SU-DHL-6 (cell line): ENCODE measurements at regions not wholly inside any gene's neighbourhood (a gene's known extent, or its start where the extent isn't known, plus 50 kb on each side); places are given as distances from the start of the nearest gene placed in this dataset.

Experiments
- H2AFZ ChIP-seq: fragments of 200-600 bp; sonication (generic); 2 replicates; pipeline ENCODE4 v1.6.1; 2014; ENCODE audit warnings: low read depth, mild to moderate bottlenecking, moderate library complexity, mixed read lengths, antibody characterized with exemption, low read length; ENCODE audit not compliant: severe bottlenecking
- H3F3A ChIP-seq: fragments of 200-600 bp; shearing (Covaris generic); 2 replicates; pipeline ENCODE4 v1.6.0; 2016; ENCODE audit warnings: antibody characterized with exemption, mild to moderate bottlenecking; ENCODE audit not compliant: insufficient read depth
- H3K27ac ChIP-seq: fragments of 200-600 bp; sonication (generic); 2 replicates; pipeline ENCODE4 v1.5.1; 2016; ENCODE audit warnings: low read depth, mild to moderate bottlenecking, low read length, moderate library complexity, mixed read lengths
- H3K27me3 ChIP-seq: fragments of 200-600 bp; sonication (generic), shearing (Covaris generic); 2 replicates; pipeline ENCODE4 v1.6.0; 2014; ENCODE audit warnings: mild to moderate bottlenecking, low read length
- H3K36me3 ChIP-seq: fragments of 200-600 bp; sonication (generic); 2 replicates; pipeline ENCODE4 v1.6.1; 2014; ENCODE audit warnings: mild to moderate bottlenecking, low read length, mixed read lengths
- H3K4me2 ChIP-seq: fragments of 300-600, 200-600 bp; shearing (Covaris generic), sonication (generic); 2 replicates; pipeline ENCODE4 v1.6.0; 2014; ENCODE audit warnings: low read length, low read depth, mild to moderate bottlenecking; ENCODE audit not compliant: poor library complexity, severe bottlenecking
- H3K4me3 ChIP-seq: fragments of 200-600 bp; sonication (generic); 2 replicates; pipeline ENCODE4 v1.5.1; 2014; ENCODE audit warnings: antibody characterized with exemption, low read length, mild to moderate bottlenecking, mixed read lengths; ENCODE audit not compliant: insufficient read depth, poor library complexity, severe bottlenecking
- H3K79me2 ChIP-seq: fragments of 200-600 bp; sonication (generic); 2 replicates; pipeline ENCODE4 v1.6.1; 2014; ENCODE audit warnings: mild to moderate bottlenecking, low read length, moderate library complexity; ENCODE audit not compliant: insufficient read depth
- H3K9ac ChIP-seq: fragments of 200-600 bp; sonication (generic); 2 replicates; pipeline ENCODE4 v1.7.0; 2014; ENCODE audit warnings: mild to moderate bottlenecking, low read length
- H3K9me2 ChIP-seq: fragments of 200-600 bp; sonication (generic); replicated peaks from 2 replicates; pipeline ENCODE4 v1.6.1; 2014; ENCODE audit warnings: low read length; ENCODE audit not compliant: insufficient read depth
- H3K9me3 ChIP-seq: fragments of 200-600 bp; sonication (generic); 2 replicates; pipeline ENCODE4 v1.6.1; 2014; ENCODE audit warnings: low read length, mixed read lengths; ENCODE audit not compliant: insufficient read depth
- H4K20me1 ChIP-seq: fragments of 200-600 bp; sonication (generic); 2 replicates; pipeline ENCODE4 v1.6.1; 2014; ENCODE audit warnings: low read depth, mild to moderate bottlenecking, antibody characterized with exemption, low read length, moderate library complexity, mixed read lengths
- CTCF ChIP-seq: fragments of 200-600 bp; sonication (generic); IDR thresholded peaks from one replicate; pipeline ENCODE4 v1.5.1; 2017; ENCODE audit warnings: antibody characterized with exemption, mild to moderate bottlenecking, low read length, moderate library complexity; ENCODE audit not compliant: insufficient read depth, poor library complexity, severe bottlenecking
- EZH2phosphoT487 ChIP-seq: fragments of 200-600 bp; sonication (generic), shearing (Covaris generic); conservative IDR thresholded peaks from 2 replicates; pipeline ENCODE4 v1.6.1; 2018; ENCODE audit warnings: mild to moderate bottlenecking, antibody characterized with exemption, low read length, moderate library complexity, mixed read lengths

- Histone ChIP-seq H3K9me2 (no peaks in the 10 kb centered on the region), H3K4me2 (no peak overlapping the region), H4K20me1 (no peaks in the 10 kb centered on the region), H3K27me3 (no peaks in the 10 kb centered on the region), H3K79me2 (no peaks in the 10 kb centered on the region), H3K9ac (no peak overlapping the region), H3K36me3 (no peaks in the 10 kb centered on the region), H3K9me3 (no peaks in the 10 kb centered on the region), H2AFZ (no peak overlapping the region), H3F3A (no peaks in the 10 kb centered on the region), H3K27ac (no peak overlapping the region), H3K4me3 (no peak overlapping the region)
- TF ChIP-seq CTCF = no peak
- TF ChIP-seq EZH2phosphoT487 = no peak
These were observed 67.8 kb upstream of the PPP2R3A start for GRCh38 chr3:135897715-135898114.

GRCh38 chr3:135898774-135899173 lies 66.8 kb upstream of the PPP2R3A start:
- Histone ChIP-seq H3K79me2 (no peaks in the 10 kb centered on the region), H3F3A (no peaks in the 10 kb centered on the region), H2AFZ (no peak overlapping the region), H3K4me2 (no peak overlapping the region), H3K27me3 (no peaks in the 10 kb centered on the region), H3K9me2 (no peaks in the 10 kb centered on the region), H3K9ac (no peak overlapping the region), H4K20me1 (no peaks in the 10 kb centered on the region), H3K4me3 (no peak overlapping the region), H3K36me3 (no peaks in the 10 kb centered on the region), H3K9me3 (no peaks in the 10 kb centered on the region), H3K27ac (no peak overlapping the region)
- TF ChIP-seq CTCF (no peak), EZH2phosphoT487 (no peak)

- Histone ChIP-seq H3K79me2 (no peaks in the 10 kb centered on the region), H4K20me1 (no peaks in the 10 kb centered on the region), H3K4me3 (no peak overlapping the region), H3F3A (no peaks in the 10 kb centered on the region), H3K27me3 (no peaks in the 10 kb centered on the region), H3K9me2 (no peaks in the 10 kb centered on the region), H3K36me3 (no peaks in the 10 kb centered on the region), H2AFZ (no peak overlapping the region), H3K27ac (no peak overlapping the region), H3K9me3 (no peaks in the 10 kb centered on the region), H3K4me2 (no peak overlapping the region), H3K9ac (no peak overlapping the region)
- TF ChIP-seq EZH2phosphoT487 = no peak
- TF ChIP-seq CTCF = no peak
These were observed 60.3 kb upstream of the PPP2R3A start for GRCh38 chr3:135905058-135905724.
